ENCODE measurements at regions not wholly inside any gene's neighbourhood (a gene's known extent, or its start where the extent isn't known, plus 50 kb on each side); places are given as distances from the start of the nearest gene placed in this dataset.

- Histone ChIP-seq H3K4me1 (no peaks in the 10 kb centered on the region), H3K9me3 (no peaks in the 10 kb centered on the region), H3K27ac (no peak overlapping the region), H3K4me3 (no peak overlapping the region), H3K27me3 (no peaks in the 10 kb centered on the region), H3K36me3 (no peaks in the 10 kb centered on the region)
- intact Hi-C loops (cut with DNase I) = no loop called here
- no peak for TF ChIP-seq CTCF (IDR thresholded peaks at IDR 0.05)
- TF ChIP-seq POLR2AphosphoS5 (IDR thresholded peaks at IDR 0.05) = no peak
- DNase-seq = no peak
- WGBS, 2 donors = 64 to 80% methylated on average over 3 of the region's 3 CpGs
Measured at GRCh38 chr2:124241-124880, 78.1 kb upstream of the FAM110C start.

GRCh38 chr2:116953-117352, 70.6 kb upstream of the FAM110C start:
- Histone ChIP-seq H3K27ac (no peak overlapping the region), H3K4me1 (no peaks in the 10 kb centered on the region), H3K27me3 (no peaks in the 10 kb centered on the region), H3K9me3 (no peaks in the 10 kb centered on the region), H3K36me3 (no peaks in the 10 kb centered on the region), H3K4me3 (no peak overlapping the region)
- DNase-seq = no peak
- TF ChIP-seq EP300 (IDR thresholded peaks at IDR 0.05) (no peak), POLR2A (IDR thresholded peaks at IDR 0.05) (no peak)
- 96 to 98% methylated on average over 2 of the region's 2 CpGs for WGBS, 2 donors
- intact Hi-C loops (cut with DNase I) = no loop called here

GRCh38 chr2:115303-115702, 69.0 kb upstream of the FAM110C start:
- Histone ChIP-seq H3K9me3 (no peaks in the 10 kb centered on the region), H3K4me1 (no peaks in the 10 kb centered on the region), H3K4me3 (no peak overlapping the region), H3K27me3 (no peaks in the 10 kb centered on the region), H3K36me3 (no peaks in the 10 kb centered on the region), H3K27ac (no peak overlapping the region)
- intact Hi-C loops (cut with DNase I) = no loop called here
- no peak for DNase-seq
- 41 to 47% methylated on average over 3 of the region's 3 CpGs for WGBS, 2 donors
- TF ChIP-seq POLR2AphosphoS5 (IDR thresholded peaks at IDR 0.05) = no peak
- TF ChIP-seq EP300 (IDR thresholded peaks at IDR 0.05) = no peak
- TF ChIP-seq CTCF (IDR thresholded peaks at IDR 0.05) = no peak
- no peak for TF ChIP-seq POLR2A (IDR thresholded peaks at IDR 0.05)

- Histone ChIP-seq H3K9me3 (no peaks in the 10 kb centered on the region), H3K4me3 (no peak overlapping the region), H3K36me3 (no peaks in the 10 kb centered on the region), H3K27ac (no peak overlapping the region), H3K4me1 (no peaks in the 10 kb centered on the region), H3K27me3 (no peaks in the 10 kb centered on the region)
- 69 to 85% methylated on average over 8 of the region's 8 CpGs for WGBS, 2 donors
- intact Hi-C loops (cut with DNase I) = no loop called here
- no peak for DNase-seq
- no peak for TF ChIP-seq POLR2A (IDR thresholded peaks at IDR 0.05)
- no peak for TF ChIP-seq CTCF (IDR thresholded peaks at IDR 0.05)
- TF ChIP-seq POLR2AphosphoS5 (IDR thresholded peaks at IDR 0.05) = no peak
- no peak for TF ChIP-seq EP300 (IDR thresholded peaks at IDR 0.05)
Measured at GRCh38 chr2:114616-115015, 68.3 kb upstream of the FAM110C start.

GRCh38 chr2:109998-110397, 63.7 kb upstream of the FAM110C start:
- no peak for TF ChIP-seq CTCF (IDR thresholded peaks at IDR 0.05)
- TF ChIP-seq POLR2AphosphoS5 (IDR thresholded peaks at IDR 0.05) = no peak
- TF ChIP-seq EP300 (IDR thresholded peaks at IDR 0.05) = no peak
- no peak for TF ChIP-seq POLR2A (IDR thresholded peaks at IDR 0.05)
- no peak for DNase-seq
- Histone ChIP-seq H3K27ac (no peak overlapping the region), H3K36me3 (no peaks in the 10 kb centered on the region), H3K4me1 (no peaks in the 10 kb centered on the region), H3K4me3 (no peak overlapping the region), H3K9me3 (no peaks in the 10 kb centered on the region), H3K27me3 (no peaks in the 10 kb centered on the region)
- intact Hi-C loops (cut with DNase I) = no loop called here
- WGBS, 2 donors = 3 to 27% methylated on average over 1 of the region's 1 CpG

Measured in sigmoid colon (tissue), 6 donors.